ENCODE measurements at regions not wholly inside any gene's neighbourhood (a gene's known extent, or its start where the extent isn't known, plus 50 kb on each side); places are given as distances from the start of the nearest gene placed in this dataset.
A peak's percentile ranks its signal among the peaks of the same experiment; 100 is the strongest.

DNA sequence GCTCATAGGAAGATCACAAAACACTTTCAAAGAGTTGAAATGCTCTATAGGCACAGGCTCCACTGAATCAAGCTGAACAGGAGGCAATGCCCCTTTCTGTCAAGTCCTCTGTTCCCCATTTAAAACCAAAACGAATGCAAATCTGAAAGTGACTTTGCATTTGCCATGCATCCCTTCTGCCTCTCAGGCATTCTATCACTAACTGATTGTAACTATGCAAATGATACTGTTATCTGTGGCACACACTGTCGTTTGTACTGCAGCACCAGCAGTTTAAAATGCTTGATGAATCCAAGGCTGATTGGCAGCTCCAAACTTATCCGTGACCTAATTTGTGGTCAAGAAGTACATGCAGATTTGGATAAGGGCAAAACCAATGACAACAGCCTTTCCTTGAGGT is 1067.5 kb upstream of the MAP3K7 start:
- no peaks in the 10 kb centered on the region for H3K27me3 ChIP-seq (ENCODE audit: control insufficient read depth, insufficient read depth, low read length)
- no peaks in the 10 kb centered on the region for H3K9me3 ChIP-seq (ENCODE audit: control insufficient read depth, insufficient read depth, low read length)
- WGBS (ENCODE audit: insufficient coverage): 38% methylated on average over 1 of the region's 3 CpGs
- H3K4me1 ChIP-seq (ENCODE audit: control insufficient read depth, insufficient read depth, low read length): no peaks in the 10 kb centered on the region
- H3K36me3 ChIP-seq (ENCODE audit: control insufficient read depth, insufficient read depth, low read length): no peaks in the 10 kb centered on the region
- H3K27ac ChIP-seq (ENCODE audit: low read depth, low read length): no peak overlapping the region
- DNase-seq (ENCODE audit: low read depth in 4 of 6, low spot score in 6 of 6): peak in 2 of 6 donors; percentile 50 to 66
- no peak overlapping the region for H3K4me3 ChIP-seq (ENCODE audit: low read depth, low read length)

DNA sequence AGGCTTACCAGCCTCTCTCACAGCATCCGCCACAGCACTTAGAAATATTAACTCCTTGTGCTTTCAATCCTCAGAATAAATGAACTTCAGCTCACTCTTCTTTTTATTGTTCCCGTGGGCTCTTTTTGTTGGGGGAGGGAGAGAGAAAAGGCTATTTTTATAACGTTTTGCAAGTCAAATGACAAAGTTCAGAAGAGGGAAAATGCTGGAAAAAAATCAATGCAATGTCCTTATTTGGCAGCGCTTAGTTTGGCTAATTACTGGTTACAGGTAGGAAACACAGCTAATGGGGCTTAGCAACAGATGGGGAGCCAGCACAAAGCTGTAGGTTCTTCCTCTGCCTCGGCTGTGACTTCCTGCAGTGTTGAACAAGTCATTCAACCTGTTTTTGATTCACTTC is 1067.0 kb upstream of the MAP3K7 start:
- 28% methylated on average over 2 of the region's 5 CpGs for WGBS (ENCODE audit: insufficient coverage)
- peak in 2 of 6 donors; percentile 41 to 78 for DNase-seq (ENCODE audit: low read depth in 4 of 6, low spot score in 6 of 6)

DNA sequence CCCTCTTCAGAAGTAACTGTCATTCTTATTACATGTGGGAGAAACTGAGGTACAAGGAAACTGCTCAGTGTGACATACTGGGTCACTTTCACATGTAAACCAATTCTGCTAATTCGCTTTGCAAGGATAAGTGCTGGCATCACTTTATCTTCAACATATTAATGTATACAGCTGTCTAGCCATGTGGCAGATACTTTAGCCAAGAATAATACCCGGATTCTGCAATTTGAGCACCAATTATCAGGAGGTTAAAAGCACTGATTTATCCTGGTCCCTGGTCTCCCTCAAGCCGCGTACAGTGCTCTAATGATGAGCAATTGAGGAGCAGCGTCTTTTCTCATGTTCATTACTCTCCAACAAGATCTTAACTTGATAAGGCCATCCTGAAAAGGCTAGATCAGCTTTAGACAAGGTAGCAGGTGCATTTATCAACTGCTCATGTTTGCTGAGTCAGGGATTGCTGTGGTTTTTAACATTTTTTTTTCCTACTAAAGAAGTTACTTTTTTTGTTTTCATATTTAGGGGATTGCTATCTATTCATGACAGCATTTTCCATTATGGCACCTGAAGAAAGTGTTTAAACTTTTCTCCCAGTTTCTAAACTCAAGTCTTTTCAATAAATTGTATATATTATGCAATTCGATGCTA is 1066.3 kb upstream of the MAP3K7 start:
- Histone ChIP-seq H3K4me1 (ENCODE audit: control insufficient read depth, insufficient read depth, low read length) (no peaks in the 10 kb centered on the region), H3K36me3 (ENCODE audit: control insufficient read depth, insufficient read depth, low read length) (no peaks in the 10 kb centered on the region), H3K4me3 (ENCODE audit: low read depth, low read length) (no peak overlapping the region), H3K27ac (ENCODE audit: low read depth, low read length) (no peak overlapping the region), H3K27me3 (ENCODE audit: control insufficient read depth, insufficient read depth, low read length) (no peaks in the 10 kb centered on the region), H3K9me3 (ENCODE audit: control insufficient read depth, insufficient read depth, low read length) (no peaks in the 10 kb centered on the region)
- WGBS (ENCODE audit: insufficient coverage): 83% methylated on average over 2 of the region's 6 CpGs
- peak in 2 of 6 donors; percentile 33 to 35 for DNase-seq (ENCODE audit: low read depth in 4 of 6, low spot score in 6 of 6)

More for the DNA sequence above, 1067.0 kb upstream of the MAP3K7 start:
- H3K9me3 ChIP-seq (ENCODE audit: control insufficient read depth, insufficient read depth, low read length): no peaks in the 10 kb centered on the region
- no peak overlapping the region for H3K27ac ChIP-seq (ENCODE audit: low read depth, low read length)
- no peaks in the 10 kb centered on the region for H3K4me1 ChIP-seq (ENCODE audit: control insufficient read depth, insufficient read depth, low read length)
- no peaks in the 10 kb centered on the region for H3K36me3 ChIP-seq (ENCODE audit: control insufficient read depth, insufficient read depth, low read length)
- no peaks in the 10 kb centered on the region for H3K27me3 ChIP-seq (ENCODE audit: control insufficient read depth, insufficient read depth, low read length)
- H3K4me3 ChIP-seq (ENCODE audit: low read depth, low read length): no peak overlapping the region

DNA sequence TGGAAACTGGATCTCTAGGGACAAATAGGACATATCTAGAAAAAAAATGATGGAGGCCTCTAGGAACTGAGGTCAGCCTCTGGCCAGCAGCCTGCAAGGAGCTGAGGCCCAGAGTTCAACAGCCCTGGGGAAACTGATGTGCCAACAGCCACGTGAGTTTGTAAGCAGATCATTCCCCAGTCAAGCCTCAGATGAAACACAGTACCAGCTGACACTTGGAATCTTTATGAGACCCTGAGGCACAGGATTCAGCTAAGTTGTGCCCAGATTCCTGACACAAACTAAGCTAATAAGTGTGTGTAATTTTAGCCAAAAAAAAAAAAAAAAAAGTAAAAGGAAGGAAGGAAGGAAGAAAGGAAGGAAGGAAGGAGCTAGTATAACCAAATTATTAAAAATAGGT is 1059.8 kb upstream of the MAP3K7 start:
- H3K36me3 ChIP-seq (ENCODE audit: control insufficient read depth, insufficient read depth, low read length): no peaks in the 10 kb centered on the region
- H3K27me3 ChIP-seq (ENCODE audit: control insufficient read depth, insufficient read depth, low read length): no peaks in the 10 kb centered on the region
- H3K4me3 ChIP-seq (ENCODE audit: low read depth, low read length): no peak overlapping the region
- no CpG with 5 or more reads among the region's 1 CpG for WGBS (ENCODE audit: insufficient coverage)
- H3K4me1 ChIP-seq (ENCODE audit: control insufficient read depth, insufficient read depth, low read length): no peaks in the 10 kb centered on the region
- no peaks in the 10 kb centered on the region for H3K9me3 ChIP-seq (ENCODE audit: control insufficient read depth, insufficient read depth, low read length)
- no peak overlapping the region for H3K27ac ChIP-seq (ENCODE audit: low read depth, low read length)
- DNase-seq (ENCODE audit: low read depth in 4 of 6, low spot score in 6 of 6): no peak

DNA sequence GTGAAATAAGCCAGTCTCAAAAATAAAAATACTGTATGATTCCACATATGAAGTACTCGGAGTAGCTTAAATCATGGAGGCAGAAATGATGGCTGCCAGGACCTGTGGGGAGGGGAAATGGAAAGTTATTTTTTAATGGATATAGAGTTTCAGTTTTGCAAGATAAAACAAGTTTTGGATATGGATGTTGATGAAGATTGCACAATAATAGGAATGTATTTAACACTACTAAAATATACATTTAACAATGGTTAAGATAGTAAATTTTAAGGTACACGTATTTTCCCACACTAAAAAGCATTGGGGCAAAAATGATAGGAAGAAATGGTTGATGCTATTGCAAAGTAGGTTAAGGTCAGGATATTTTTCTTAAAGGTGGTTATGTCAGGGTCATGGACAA is 1058.9 kb upstream of the MAP3K7 start:
- DNase-seq (ENCODE audit: low read depth in 4 of 6, low spot score in 6 of 6): no peak
- Histone ChIP-seq H3K4me1 (ENCODE audit: control insufficient read depth, insufficient read depth, low read length) (no peaks in the 10 kb centered on the region), H3K4me3 (ENCODE audit: low read depth, low read length) (no peak overlapping the region), H3K27ac (ENCODE audit: low read depth, low read length) (no peak overlapping the region), H3K36me3 (ENCODE audit: control insufficient read depth, insufficient read depth, low read length) (no peaks in the 10 kb centered on the region), H3K27me3 (ENCODE audit: control insufficient read depth, insufficient read depth, low read length) (no peaks in the 10 kb centered on the region), H3K9me3 (ENCODE audit: control insufficient read depth, insufficient read depth, low read length) (no peaks in the 10 kb centered on the region)
- WGBS (ENCODE audit: insufficient coverage): 100% methylated on average over 1 of the region's 2 CpGs

DNA sequence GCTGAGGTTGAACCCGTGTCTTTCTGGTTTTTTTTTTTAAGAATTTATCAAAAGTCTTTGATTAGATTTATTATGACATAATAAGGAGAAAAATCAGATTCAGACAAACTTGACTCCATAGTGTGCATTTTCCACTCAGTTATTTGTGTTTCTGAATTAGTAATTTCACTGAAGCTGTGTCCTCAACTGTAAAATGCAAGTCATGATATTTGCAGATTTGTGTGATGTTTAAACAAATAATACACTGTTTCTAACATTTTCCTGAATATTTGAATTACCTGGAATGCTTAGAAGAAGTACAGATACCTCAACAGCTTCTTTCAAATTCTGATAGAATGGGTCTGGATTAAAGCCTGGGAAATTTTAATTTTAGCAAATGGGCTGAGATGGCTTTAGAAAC is 1050.3 kb upstream of the MAP3K7 start:
- Histone ChIP-seq H3K4me1 (ENCODE audit: control insufficient read depth, insufficient read depth, low read length) (peaks cover 3% of the 10 kb centered on the region), H3K27me3 (ENCODE audit: control insufficient read depth, insufficient read depth, low read length) (no peaks in the 10 kb centered on the region), H3K9me3 (ENCODE audit: control insufficient read depth, insufficient read depth, low read length) (no peaks in the 10 kb centered on the region), H3K27ac (ENCODE audit: low read depth, low read length) (no peak overlapping the region), H3K36me3 (ENCODE audit: control insufficient read depth, insufficient read depth, low read length) (no peaks in the 10 kb centered on the region), H3K4me3 (ENCODE audit: low read depth, low read length) (no peak overlapping the region)
- no peak for DNase-seq (ENCODE audit: low read depth in 4 of 6, low spot score in 6 of 6)
- WGBS (ENCODE audit: insufficient coverage): no CpG with 5 or more reads among the region's 1 CpG

DNA sequence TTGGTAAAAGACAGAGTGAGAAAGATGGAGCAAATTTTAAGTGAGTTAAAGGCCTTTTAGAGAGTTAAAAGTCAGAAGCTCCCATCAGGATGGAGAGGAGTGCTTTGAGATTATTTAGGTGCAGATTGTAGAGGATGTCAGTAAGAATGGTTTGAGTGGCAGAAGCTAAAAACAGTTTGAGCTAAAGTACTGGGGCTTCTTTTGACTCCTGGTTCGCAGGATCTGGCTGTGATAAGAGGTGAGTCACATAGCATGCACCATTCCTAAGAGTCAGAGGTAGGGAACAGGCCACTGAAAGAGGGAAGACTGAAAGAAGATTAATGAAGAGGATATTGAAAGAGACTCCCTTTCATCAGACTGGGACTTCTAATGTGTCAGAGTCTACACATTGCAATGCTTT is 1047.9 kb upstream of the MAP3K7 start:
- Histone ChIP-seq H3K4me3 (ENCODE audit: low read depth, low read length) (no peak overlapping the region), H3K27ac (ENCODE audit: low read depth, low read length) (no peak overlapping the region), H3K9me3 (ENCODE audit: control insufficient read depth, insufficient read depth, low read length) (no peaks in the 10 kb centered on the region), H3K4me1 (ENCODE audit: control insufficient read depth, insufficient read depth, low read length) (peaks cover 3% of the 10 kb centered on the region), H3K27me3 (ENCODE audit: control insufficient read depth, insufficient read depth, low read length) (no peaks in the 10 kb centered on the region), H3K36me3 (ENCODE audit: control insufficient read depth, insufficient read depth, low read length) (no peaks in the 10 kb centered on the region)
- no peak for DNase-seq (ENCODE audit: low read depth in 4 of 6, low spot score in 6 of 6)
- 55% methylated on average over 1 of the region's 1 CpG for WGBS (ENCODE audit: insufficient coverage)

DNA sequence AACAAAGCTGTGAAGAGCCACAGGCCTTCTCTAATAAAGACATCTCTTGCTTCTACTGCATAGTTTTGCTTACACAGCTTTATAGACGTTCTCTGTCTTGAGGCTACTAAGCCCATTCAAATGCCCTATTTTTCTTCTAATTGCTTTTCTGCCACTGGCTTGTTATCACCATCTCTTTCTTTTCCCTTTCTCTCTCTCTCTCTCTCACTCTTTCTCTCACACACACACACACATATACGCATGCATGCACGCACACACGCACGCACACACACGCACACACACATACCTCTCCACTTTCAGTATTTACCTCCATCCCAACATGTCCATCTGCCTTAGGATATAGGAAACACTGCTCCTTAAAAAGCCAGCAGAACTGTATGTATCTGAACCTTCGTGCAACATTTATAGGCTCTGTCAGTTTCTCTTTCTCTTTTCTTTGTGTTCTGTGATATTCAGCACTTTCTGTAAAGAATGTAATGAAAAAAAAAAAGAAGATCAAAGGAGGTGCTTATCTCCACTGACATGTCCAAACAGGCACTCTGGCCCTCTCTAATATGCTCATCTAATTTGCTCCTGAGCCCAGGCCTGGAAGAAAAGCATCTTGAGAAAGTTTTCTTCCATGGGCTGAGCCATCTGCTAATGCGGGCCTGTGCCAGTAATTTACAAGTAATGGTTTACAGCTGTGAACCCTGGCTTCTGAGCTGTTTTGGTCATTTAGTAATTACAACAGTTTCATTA is 1046.7 kb upstream of the MAP3K7 start:
- no peak overlapping the region for H3K4me3 ChIP-seq (ENCODE audit: low read depth, low read length)
- no peaks in the 10 kb centered on the region for H3K9me3 ChIP-seq (ENCODE audit: control insufficient read depth, insufficient read depth, low read length)
- no peak overlapping the region for H3K27ac ChIP-seq (ENCODE audit: low read depth, low read length)
- H3K4me1 ChIP-seq (ENCODE audit: control insufficient read depth, insufficient read depth, low read length): peaks cover 3% of the 10 kb centered on the region
- H3K27me3 ChIP-seq (ENCODE audit: control insufficient read depth, insufficient read depth, low read length): no peaks in the 10 kb centered on the region
- no peaks in the 10 kb centered on the region for H3K36me3 ChIP-seq (ENCODE audit: control insufficient read depth, insufficient read depth, low read length)
- WGBS (ENCODE audit: insufficient coverage): 76% methylated on average over 6 of the region's 8 CpGs
- peak in 2 of 6 donors; percentile 57 to 64 for DNase-seq (ENCODE audit: low read depth in 4 of 6, low spot score in 6 of 6)

DNA sequence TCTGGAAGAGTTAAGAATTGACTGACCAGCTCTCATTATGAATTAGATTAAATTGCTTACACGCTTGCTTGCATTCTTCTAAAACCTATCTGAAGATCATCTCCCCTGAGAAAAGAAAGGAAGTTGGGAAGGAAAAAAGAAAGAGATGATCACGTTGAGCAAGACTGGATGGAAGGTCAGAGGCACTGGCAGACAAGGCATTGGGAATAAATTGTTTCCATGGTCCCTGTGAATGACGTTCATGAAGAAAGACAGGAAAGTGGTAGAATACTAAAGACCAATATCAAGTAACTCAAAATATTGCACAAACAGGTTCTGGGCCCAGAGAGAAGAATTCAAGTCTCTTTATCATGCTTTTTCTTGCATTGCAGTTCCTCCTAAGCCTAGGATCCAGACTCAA is 1045.4 kb upstream of the MAP3K7 start:
- Histone ChIP-seq H3K27me3 (ENCODE audit: control insufficient read depth, insufficient read depth, low read length) (no peaks in the 10 kb centered on the region), H3K4me1 (ENCODE audit: control insufficient read depth, insufficient read depth, low read length) (peaks cover 3% of the 10 kb centered on the region), H3K27ac (ENCODE audit: low read depth, low read length) (no peak overlapping the region), H3K36me3 (ENCODE audit: control insufficient read depth, insufficient read depth, low read length) (no peaks in the 10 kb centered on the region), H3K4me3 (ENCODE audit: low read depth, low read length) (no peak overlapping the region), H3K9me3 (ENCODE audit: control insufficient read depth, insufficient read depth, low read length) (no peaks in the 10 kb centered on the region)
- DNase-seq (ENCODE audit: low read depth in 4 of 6, low spot score in 6 of 6): no peak
- WGBS (ENCODE audit: insufficient coverage): no CpG with 5 or more reads among the region's 3 CpGs

DNA sequence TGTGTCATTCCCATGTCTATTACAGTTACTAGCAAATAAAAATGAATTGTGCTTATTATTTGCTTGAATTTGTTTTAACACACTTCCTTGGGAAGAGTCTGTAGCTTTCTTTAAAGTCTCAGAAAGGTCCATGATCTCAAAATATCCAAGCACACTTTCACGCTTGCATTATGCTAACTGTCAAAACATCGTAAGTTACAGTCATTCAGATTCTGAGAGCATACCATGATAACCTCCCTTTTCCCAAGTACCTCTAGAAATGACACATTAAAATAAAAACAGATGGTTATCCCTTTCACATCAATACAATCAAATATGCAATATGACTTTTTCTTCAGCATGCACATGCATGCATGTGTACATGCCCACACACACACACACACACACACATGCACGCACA is 1044.4 kb upstream of the MAP3K7 start:
- 100% methylated on average over 2 of the region's 3 CpGs for WGBS (ENCODE audit: insufficient coverage)
- H3K4me3 ChIP-seq (ENCODE audit: low read depth, low read length): no peak overlapping the region

More for the DNA sequence above, 1044.4 kb upstream of the MAP3K7 start:
- H3K4me1 ChIP-seq (ENCODE audit: control insufficient read depth, insufficient read depth, low read length): peaks cover 3% of the 10 kb centered on the region
- no peaks in the 10 kb centered on the region for H3K9me3 ChIP-seq (ENCODE audit: control insufficient read depth, insufficient read depth, low read length)
- no peaks in the 10 kb centered on the region for H3K36me3 ChIP-seq (ENCODE audit: control insufficient read depth, insufficient read depth, low read length)
- H3K27ac ChIP-seq (ENCODE audit: low read depth, low read length): no peak overlapping the region
- DNase-seq (ENCODE audit: low read depth in 4 of 6, low spot score in 6 of 6): no peak
- H3K27me3 ChIP-seq (ENCODE audit: control insufficient read depth, insufficient read depth, low read length): no peaks in the 10 kb centered on the region
